ENCODE measurements at regions not wholly inside any gene's neighbourhood (a gene's known extent, or its start where the extent isn't known, plus 50 kb on each side); places are given as distances from the start of the nearest gene placed in this dataset.

DNA sequence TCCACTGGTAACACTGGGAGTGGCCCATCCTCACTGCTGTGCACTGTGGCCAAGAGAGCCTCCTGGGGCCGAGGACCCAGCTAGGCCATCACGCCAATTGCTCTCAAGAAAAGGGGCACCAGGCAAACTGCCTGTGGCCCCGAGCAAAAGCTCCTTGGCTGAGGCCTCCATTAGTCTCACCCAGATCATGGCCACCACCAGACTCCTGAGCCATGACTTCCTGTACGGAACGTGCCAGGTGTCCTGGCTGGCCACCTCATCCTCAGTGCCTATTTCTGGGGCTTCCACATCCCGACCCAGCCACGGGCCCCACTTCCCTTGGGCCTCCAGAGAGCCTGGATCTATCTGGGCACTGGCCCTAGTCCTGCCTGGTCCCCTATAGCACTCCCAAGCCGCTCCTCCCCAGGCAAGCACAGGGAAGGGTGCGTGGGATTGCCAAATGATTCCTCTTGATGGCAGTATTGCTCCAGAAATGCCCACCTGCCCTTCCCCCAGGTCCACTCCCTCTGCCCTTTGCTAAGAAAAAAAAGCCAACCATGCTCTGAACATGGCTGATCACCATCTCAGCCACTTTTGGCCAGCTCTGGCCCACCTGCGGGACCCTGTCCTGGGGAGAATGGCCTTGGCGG lies 212.6 kb upstream of the AGTR2 start:
- TF ChIP-seq, protein P1, sequence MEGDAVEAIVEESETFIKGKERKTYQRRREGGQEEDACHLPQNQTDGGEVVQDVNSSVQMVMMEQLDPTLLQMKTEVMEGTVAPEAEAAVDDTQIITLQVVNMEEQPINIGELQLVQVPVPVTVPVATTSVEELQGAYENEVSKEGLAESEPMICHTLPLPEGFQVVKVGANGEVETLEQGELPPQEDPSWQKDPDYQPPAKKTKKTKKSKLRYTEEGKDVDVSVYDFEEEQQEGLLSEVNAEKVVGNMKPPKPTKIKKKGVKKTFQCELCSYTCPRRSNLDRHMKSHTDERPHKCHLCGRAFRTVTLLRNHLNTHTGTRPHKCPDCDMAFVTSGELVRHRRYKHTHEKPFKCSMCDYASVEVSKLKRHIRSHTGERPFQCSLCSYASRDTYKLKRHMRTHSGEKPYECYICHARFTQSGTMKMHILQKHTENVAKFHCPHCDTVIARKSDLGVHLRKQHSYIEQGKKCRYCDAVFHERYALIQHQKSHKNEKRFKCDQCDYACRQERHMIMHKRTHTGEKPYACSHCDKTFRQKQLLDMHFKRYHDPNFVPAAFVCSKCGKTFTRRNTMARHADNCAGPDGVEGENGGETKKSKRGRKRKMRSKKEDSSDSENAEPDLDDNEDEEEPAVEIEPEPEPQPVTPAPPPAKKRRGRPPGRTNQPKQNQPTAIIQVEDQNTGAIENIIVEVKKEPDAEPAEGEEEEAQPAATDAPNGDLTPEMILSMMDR (IDR thresholded peaks at IDR 0.05): peak in 1 of 6 experiments; percentile 29
- TF ChIP-seq POLR2A (IDR thresholded peaks at IDR 0.05): no peak

Data from adrenal gland (tissue), 5 donors.